GM23248 (cell line): ENCODE measurements at regions not wholly inside any gene's neighbourhood (a gene's known extent, or its start where the extent isn't known, plus 50 kb on each side); places are given as distances from the start of the nearest gene placed in this dataset.

Source experiments
- EZH2 ChIP-seq: fragments of 200-600 bp; sonication (generic); IDR thresholded peaks from 2 replicates; pipeline ENCODE4 v1.6.1; 2018; ENCODE audit warnings: antibody characterized with exemption, mild to moderate bottlenecking; ENCODE audit not compliant: insufficient read depth, poor library complexity, severe bottlenecking
- EZH2phosphoT487 ChIP-seq: fragments of 200-600 bp; sonication (generic); IDR thresholded peaks from 2 replicates; pipeline ENCODE4 v1.6.1; 2018; ENCODE audit warnings: antibody characterized with exemption, moderate library complexity, mild to moderate bottlenecking, low read depth; ENCODE audit not compliant: insufficient read depth

- TF ChIP-seq EZH2phosphoT487 (no peak), EZH2 (no peak)
Measured at GRCh38 chr11:19605520-19606371, 106.9 kb upstream of the NAV2 start.
